HepG2 (cell line): ENCODE measurements at regions not wholly inside any gene's neighbourhood (a gene's known extent, or its start where the extent isn't known, plus 50 kb on each side); places are given as distances from the start of the nearest gene placed in this dataset.

Experiments
- ATAC-seq: fragments of 200-7000 bp; cut with Tn5 transposase; 3 replicates; pipeline ENCODE4 v1.9.1; 2020; ENCODE audit warnings: mild to moderate bottlenecking, moderate library complexity
- BruUV-seq: library from RNA; stranded (reverse); fragments of 400-500 nt; replicated peaks from 2 replicates; lab custom pipeline; 2021; lab: Mats Ljungman, UMichigan
- CTCF ChIA-PET: fragments of 300-600 bp; formaldehyde crosslinking; extraction: SDS; loops from one replicate; lab custom pipeline; 2021; ENCODE audit warnings: low total read pairs, inconsistent platforms, low intra/inter-chr PET ratio; lab: Yijun Ruan, JAX
- POLR2A ChIA-PET: fragments of 350-600 bp; sonication (Branson Sonifier 250); formaldehyde crosslinking; loops from one replicate; lab custom pipeline; 2020; ENCODE audit warnings: antibody characterized with exemption, inconsistent platforms; lab: Yijun Ruan, JAX
- DNase-seq: peaks from one replicate; pipeline ENCODE4 v3.0.0-alpha.2; 2015; ENCODE audit warnings: low spot score
- FAIRE-seq: peaks from 3 replicates; lab custom pipeline; 2011; peaks lifted over from hg19 to GRCh38; lab: Jason Lieb, UNC
- H2AFZ ChIP-seq: one replicate; pipeline ENCODE4 v1.6.1; 2011; ENCODE audit warnings: low read length, inconsistent platforms
- H3K27ac ChIP-seq: fragments of 300-600 bp; 3 replicates; pipeline ENCODE4 v1.8.0; 2011; ENCODE audit warnings: mixed run types, mild to moderate bottlenecking, mixed read lengths, low read length, inconsistent platforms; ENCODE audit not compliant: insufficient read depth; ENCODE audit errors: extremely low read length
- H3K27me3 ChIP-seq, 2 experiments: fragments of 200-600 bp in 1 of 2; 2 replicates in 1 of 2; 3 replicates in 1 of 2; pipeline versions ENCODE4 v1.6.0 to v1.8.0; 2011; ENCODE audit warnings: low read length in 2 of 2, mild to moderate bottlenecking in 2 of 2, moderate library complexity in 2 of 2, inconsistent platforms in 1 of 2; ENCODE audit not compliant: insufficient read depth in 2 of 2, control insufficient read depth in 1 of 2
- H3K36me3 ChIP-seq, 2 experiments: fragments of 200-600 bp in 1 of 2; replicated peaks in 1 of 2; 2 replicates in 1 of 2; 3 replicates in 1 of 2; pipeline versions ENCODE4 v1.5.1 to v1.8.0; 2011; ENCODE audit warnings: low read length in 2 of 2, inconsistent platforms in 1 of 2; ENCODE audit not compliant: insufficient read depth in 2 of 2, control insufficient read depth in 1 of 2
- H3K4me1 ChIP-seq: 2 replicates; pipeline ENCODE4 v1.5.1; 2012; ENCODE audit warnings: low read length, inconsistent platforms; ENCODE audit not compliant: insufficient read depth
- H3K4me2 ChIP-seq: 2 replicates; pipeline ENCODE4 v1.6.0; 2011; ENCODE audit warnings: low read depth, low read length, inconsistent platforms
- H3K4me3 ChIP-seq, 3 experiments: fragments of 200-600 bp in 1 of 3; sonication (generic), shearing (Covaris generic) in 1 of 3; replicated peaks in 1 of 3; 2 replicates each; pipeline ENCODE4 v1.5.1; 2011 to 2016; ENCODE audit warnings: low read length in 3 of 3, inconsistent platforms in 2 of 3, low read depth in 2 of 3, mild to moderate bottlenecking in 2 of 3, control low read depth in 1 of 3, mixed read lengths in 1 of 3; ENCODE audit not compliant: insufficient read depth in 1 of 3
- H3K79me2 ChIP-seq: one replicate; pipeline ENCODE4 v1.6.1; 2011; ENCODE audit warnings: low read length, inconsistent platforms; ENCODE audit not compliant: insufficient read depth
- H3K9ac ChIP-seq: 2 replicates; pipeline ENCODE4 v1.6.0; 2011; ENCODE audit warnings: mild to moderate bottlenecking, low read depth, low read length, inconsistent platforms; ENCODE audit not compliant: insufficient read depth
- H3K9me3 ChIP-seq: 2 replicates; pipeline ENCODE4 v1.5.1; 2012; ENCODE audit warnings: mild to moderate bottlenecking, low read length
- H4K20me1 ChIP-seq: 2 replicates; pipeline ENCODE4 v1.6.0; 2011; ENCODE audit warnings: inconsistent platforms, mild to moderate bottlenecking, low read length, moderate library complexity; ENCODE audit not compliant: insufficient read depth
- HIC2 ChIP-seq: sonication (generic); formaldehyde crosslinking; IDR thresholded peaks from 2 replicates; pipeline ENCODE4 v1.9.0; 2022; ENCODE audit warnings: low read depth, missing genetic modification reagents
- HMGA1 ChIP-seq: sonication (generic); formaldehyde crosslinking; conservative IDR thresholded peaks from 2 replicates; pipeline ENCODE4 v1.4.0; 2020; ENCODE audit warnings: missing genetic modification reagents
- JUN ChIP-seq: sonication (generic); formaldehyde crosslinking; IDR thresholded peaks from 2 replicates; pipeline ENCODE4 v1.4.0; 2020; ENCODE audit warnings: mild to moderate bottlenecking, missing genetic modification reagents
- KDM6A ChIP-seq: IDR thresholded peaks from 2 replicates; pipeline ENCODE4 v1.6.1; 2016; ENCODE audit warnings: low read depth
- MIER3 ChIP-seq: IDR thresholded peaks from 2 replicates; pipeline ENCODE4 v1.6.1; 2016; ENCODE audit warnings: missing compliant biosample characterization, borderline replicate concordance
- RFX5 ChIP-seq: IDR thresholded peaks from 2 replicates; pipeline ENCODE4 v1.6.1; 2011; ENCODE audit warnings: low read depth, low read length, improper control_type of control experiment
- TBP ChIP-seq: sonication (generic); formaldehyde crosslinking; IDR thresholded peaks from 2 replicates; pipeline ENCODE4 v1.5.0; 2020; ENCODE audit warnings: missing genetic modification reagents
- THAP11 ChIP-seq: IDR thresholded peaks from 2 replicates; pipeline ENCODE4 v1.6.1; 2016; ENCODE audit warnings: missing biosample characterization, missing genetic modification reagents
- ZFP37 ChIP-seq: sonication (generic); formaldehyde crosslinking; IDR thresholded peaks from 2 replicates; pipeline ENCODE4 v1.4.0; 2020; ENCODE audit warnings: missing genetic modification reagents, borderline replicate concordance
- ZMAT3 ChIP-seq: sonication (generic); formaldehyde crosslinking; conservative IDR thresholded peaks from 2 replicates; pipeline ENCODE4 v1.7.0; 2021; ENCODE audit warnings: missing genetic modification reagents
- ZNF3 ChIP-seq: IDR thresholded peaks from 2 replicates; pipeline ENCODE4 v1.7.0; 2017; ENCODE audit warnings: inconsistent platforms
- ZNF34 ChIP-seq: sonication (generic); formaldehyde crosslinking; IDR thresholded peaks from 2 replicates; pipeline ENCODE4 v1.4.0; 2020; ENCODE audit warnings: mild to moderate bottlenecking, missing genetic modification reagents, borderline replicate concordance
- ZNF484 ChIP-seq: sonication (generic); formaldehyde crosslinking; IDR thresholded peaks from 2 replicates; pipeline ENCODE4 v1.5.1; 2020; ENCODE audit warnings: mild to moderate bottlenecking, low read depth, missing genetic modification reagents, borderline replicate concordance
- ZNF792 ChIP-seq: IDR thresholded peaks from 2 replicates; pipeline ENCODE4 v1.6.1; 2016
- ZNF879 ChIP-seq: sonication (generic); formaldehyde crosslinking; IDR thresholded peaks from 2 replicates; pipeline ENCODE4 v1.8.1; 2023; ENCODE audit warnings: missing genetic modification reagents
- WGBS: methylation state at CpG from one replicate; pipeline ENCODE4 v1.1.6; 2017; ENCODE audit warnings: low lambda C conversion rate; 5-methylcytosine and 5-hydroxymethylcytosine counted together
- in situ Hi-C: cut with HindIII; loops from 2 replicates; pipeline ENCODE4 v1.10.0; 2017; ENCODE audit warnings: low pct_unique_long_range_greater_than_20kb; ENCODE audit not compliant: extremely low pct_ligation_motif_present
- intact Hi-C: fragments of 100-400 bp; cut with micrococcal nuclease; formaldehyde crosslinking; loops from one replicate; pipeline ENCODE4 v1.10.0; 2022; ENCODE audit not compliant: unreplicated experiment

GRCh38 chr3:20769430-20769829 lies 583.4 kb upstream of the SGO1 start:
- FAIRE-seq (no peak), DNase-seq (no peak), ATAC-seq (no peak)
- Histone ChIP-seq H3K4me3 (no peak overlapping the region), H3K9me3 (peaks cover 86% of the 10 kb centered on the region), H2AFZ (no peak overlapping the region), H3K4me2 (no peak overlapping the region), H3K27ac (no peak overlapping the region), H3K79me2 (no peaks in the 10 kb centered on the region), H4K20me1 (no peaks in the 10 kb centered on the region), H3K4me1 (peaks cover 30% of the 10 kb centered on the region), H3K36me3 (no peaks in the 10 kb centered on the region), H3K9ac (no peak overlapping the region), H3K27me3 (no peaks in the 10 kb centered on the region)
- in situ Hi-C loops: no loop called here
- POLR2A ChIA-PET: no interaction called here
- intact Hi-C loops: no loop called here
- BruUV-seq: no TSS peak
- 14% methylated on average over 4 of the region's 4 CpGs for WGBS
- CTCF ChIA-PET: no interaction called here
- TF ChIP-seq THAP11: no peak
- no peak for TF ChIP-seq MIER3 (CRISPR knock-in tag)
- TF ChIP-seq HMGA1 (CRISPR knock-in tag): no peak

GRCh38 chr3:20760981-20761380 lies 575.0 kb upstream of the SGO1 start:
- Histone ChIP-seq H3K4me2 (no peak overlapping the region), H4K20me1 (no peaks in the 10 kb centered on the region), H3K9me3 (peaks cover 64% of the 10 kb centered on the region), H2AFZ (no peak overlapping the region), H3K9ac (no peak overlapping the region), H3K4me1 (no peaks in the 10 kb centered on the region), H3K79me2 (no peaks in the 10 kb centered on the region), H3K36me3 (no peaks in the 10 kb centered on the region), H3K27me3 (no peaks in the 10 kb centered on the region), H3K4me3 (no peak overlapping the region), H3K27ac (no peak overlapping the region)
- DNase-seq (no peak), ATAC-seq (no peak), FAIRE-seq (no peak)
- BruUV-seq: no TSS peak
- in situ Hi-C loops: no loop called here
- CTCF ChIA-PET: no interaction called here
- intact Hi-C loops: no loop called here
- POLR2A ChIA-PET: no interaction called here
- TF ChIP-seq HIC2 (CRISPR knock-in tag) (no peak), JUN (CRISPR knock-in tag) (no peak), ZNF879 (CRISPR knock-in tag) (no peak), ZMAT3 (no peak), ZNF484 (CRISPR knock-in tag) (no peak), TBP (CRISPR knock-in tag) (no peak), ZNF792 (CRISPR knock-in tag) (no peak), ZNF3 (CRISPR knock-in tag) (no peak), RFX5 (no peak), ZNF34 (no peak), KDM6A (CRISPR knock-in tag) (no peak), ZFP37 (CRISPR knock-in tag) (no peak)
